Thyroid gland (tissue), 4 donors: ENCODE measurements at regions not wholly inside any gene's neighbourhood (a gene's known extent, or its start where the extent isn't known, plus 50 kb on each side); places are given as distances from the start of the nearest gene placed in this dataset.

Source experiments
- POLR2A ChIP-seq, 2 donors: fragments of 450-650 bp; IDR thresholded peaks; one replicate each; pipeline ENCODE4 v1.6.1; 2017; ENCODE audit warnings: antibody characterized with exemption in 2 of 2, mild to moderate bottlenecking in 2 of 2, moderate library complexity in 1 of 2
- TF ChIP-seq, protein P1 (sequence below), 6 experiments: fragments of 200-600 bp in 3 of 6; fragments of 450-650 bp in 3 of 6; sonication (generic) in 3 of 6; IDR thresholded peaks; one replicate each; pipeline ENCODE4 v1.5.1; 2016 to 2019; ENCODE audit warnings: antibody characterized with exemption in 6 of 6, mild to moderate bottlenecking in 2 of 6, inconsistent platforms in 1 of 6, moderate library complexity in 1 of 6

DNA sequence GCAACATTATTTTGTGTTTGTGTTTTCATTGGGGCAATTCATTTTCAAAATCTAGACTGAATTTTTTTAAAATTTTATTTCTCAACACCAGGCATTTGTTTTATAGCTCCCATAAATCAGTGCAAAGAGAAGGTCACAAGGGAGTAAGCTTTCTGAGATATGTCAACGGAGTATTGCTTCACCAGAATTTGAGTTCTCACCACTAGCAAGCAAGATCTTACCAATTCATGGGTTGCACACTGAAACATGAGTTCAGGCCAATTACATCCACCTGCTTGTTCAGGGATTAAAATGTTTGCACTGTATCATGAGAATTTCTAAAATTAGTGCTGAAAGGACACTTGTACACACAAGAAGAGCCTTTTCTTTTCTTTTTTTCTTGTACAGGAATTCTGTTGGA is 121.9 kb downstream of the CAND1 start:
- TF ChIP-seq POLR2A (IDR thresholded peaks at IDR 0.05), result no peak
- TF ChIP-seq, protein P1, sequence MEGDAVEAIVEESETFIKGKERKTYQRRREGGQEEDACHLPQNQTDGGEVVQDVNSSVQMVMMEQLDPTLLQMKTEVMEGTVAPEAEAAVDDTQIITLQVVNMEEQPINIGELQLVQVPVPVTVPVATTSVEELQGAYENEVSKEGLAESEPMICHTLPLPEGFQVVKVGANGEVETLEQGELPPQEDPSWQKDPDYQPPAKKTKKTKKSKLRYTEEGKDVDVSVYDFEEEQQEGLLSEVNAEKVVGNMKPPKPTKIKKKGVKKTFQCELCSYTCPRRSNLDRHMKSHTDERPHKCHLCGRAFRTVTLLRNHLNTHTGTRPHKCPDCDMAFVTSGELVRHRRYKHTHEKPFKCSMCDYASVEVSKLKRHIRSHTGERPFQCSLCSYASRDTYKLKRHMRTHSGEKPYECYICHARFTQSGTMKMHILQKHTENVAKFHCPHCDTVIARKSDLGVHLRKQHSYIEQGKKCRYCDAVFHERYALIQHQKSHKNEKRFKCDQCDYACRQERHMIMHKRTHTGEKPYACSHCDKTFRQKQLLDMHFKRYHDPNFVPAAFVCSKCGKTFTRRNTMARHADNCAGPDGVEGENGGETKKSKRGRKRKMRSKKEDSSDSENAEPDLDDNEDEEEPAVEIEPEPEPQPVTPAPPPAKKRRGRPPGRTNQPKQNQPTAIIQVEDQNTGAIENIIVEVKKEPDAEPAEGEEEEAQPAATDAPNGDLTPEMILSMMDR (IDR thresholded peaks at IDR 0.05), result no peak
